ENCODE measurements at regions not wholly inside any gene's neighbourhood (a gene's known extent, or its start where the extent isn't known, plus 50 kb on each side); places are given as distances from the start of the nearest gene placed in this dataset.
"Not testable (repeated sequence)": the region's sequence is repeated elsewhere in the genome, so short reads cannot be mapped to it uniquely, and the experiment has no call there.

- Histone ChIP-seq H3K36me3 (ENCODE audit: control insufficient read depth, insufficient read depth, low read length) (no peaks in the 10 kb centered on the region), H3K27ac (ENCODE audit: low read depth, low read length) (no peak overlapping the region), H3K4me3 (ENCODE audit: low read length) (no peak overlapping the region), H3K9ac (ENCODE audit: low read length) (no peak overlapping the region), H3K27me3 (ENCODE audit: control insufficient read depth, insufficient read depth, low read length) (no peaks in the 10 kb centered on the region), H3K4me1 (ENCODE audit: control insufficient read depth, insufficient read depth, low read length) (no peaks in the 10 kb centered on the region)
Measured at GRCh38 chr15:87681104-87681503, 575.4 kb downstream of the NTRK3 start.

- no peaks in the 10 kb centered on the region for H3K27me3 ChIP-seq (ENCODE audit: control insufficient read depth, insufficient read depth, low read length)
- H3K27ac ChIP-seq (ENCODE audit: low read depth, low read length) = no peak overlapping the region
- no peak overlapping the region for H3K9ac ChIP-seq (ENCODE audit: low read length)
- H3K4me3 ChIP-seq (ENCODE audit: low read length) = no peak overlapping the region
- no peaks in the 10 kb centered on the region for H3K36me3 ChIP-seq (ENCODE audit: control insufficient read depth, insufficient read depth, low read length)
- H3K4me1 ChIP-seq (ENCODE audit: control insufficient read depth, insufficient read depth, low read length) = no peaks in the 10 kb centered on the region
Measured at GRCh38 chr15:87680208-87680607, 576.3 kb downstream of the NTRK3 start.

GRCh38 chr15:87675271-87675670, 581.3 kb downstream of the NTRK3 start:
- H3K4me3 ChIP-seq (ENCODE audit: low read length) = no peak overlapping the region
- H3K36me3 ChIP-seq (ENCODE audit: control insufficient read depth, insufficient read depth, low read length) = no peaks in the 10 kb centered on the region
- no peaks in the 10 kb centered on the region for H3K27me3 ChIP-seq (ENCODE audit: control insufficient read depth, insufficient read depth, low read length)
- no peak overlapping the region for H3K27ac ChIP-seq (ENCODE audit: low read depth, low read length)
- H3K4me1 ChIP-seq (ENCODE audit: control insufficient read depth, insufficient read depth, low read length) = no peaks in the 10 kb centered on the region
- no peak overlapping the region for H3K9ac ChIP-seq (ENCODE audit: low read length)

- H3K4me3 ChIP-seq (ENCODE audit: low read length) = no peak overlapping the region
- no peak overlapping the region for H3K9ac ChIP-seq (ENCODE audit: low read length)
- no peak overlapping the region for H3K27ac ChIP-seq (ENCODE audit: low read depth, low read length)
- no peaks in the 10 kb centered on the region for H3K27me3 ChIP-seq (ENCODE audit: control insufficient read depth, insufficient read depth, low read length)
- H3K4me1 ChIP-seq (ENCODE audit: control insufficient read depth, insufficient read depth, low read length) = no peaks in the 10 kb centered on the region
- no peaks in the 10 kb centered on the region for H3K36me3 ChIP-seq (ENCODE audit: control insufficient read depth, insufficient read depth, low read length)
Measured at GRCh38 chr15:87672309-87673288, 583.9 kb downstream of the NTRK3 start.

- Histone ChIP-seq H3K4me1 (ENCODE audit: control insufficient read depth, insufficient read depth, low read length) (no peaks in the 10 kb centered on the region), H3K27me3 (ENCODE audit: control insufficient read depth, insufficient read depth, low read length) (no peaks in the 10 kb centered on the region), H3K36me3 (ENCODE audit: control insufficient read depth, insufficient read depth, low read length) (no peaks in the 10 kb centered on the region), H3K27ac (ENCODE audit: low read depth, low read length) (no peak overlapping the region), H3K9ac (ENCODE audit: low read length) (no peak overlapping the region), H3K4me3 (ENCODE audit: low read length) (no peak overlapping the region)
Measured at GRCh38 chr15:87671289-87671688, 585.2 kb downstream of the NTRK3 start.

GRCh38 chr15:87669846-87670245, 586.7 kb downstream of the NTRK3 start:
- Histone ChIP-seq H3K27ac (ENCODE audit: low read depth, low read length) (no peak overlapping the region), H3K36me3 (ENCODE audit: control insufficient read depth, insufficient read depth, low read length) (no peaks in the 10 kb centered on the region), H3K27me3 (ENCODE audit: control insufficient read depth, insufficient read depth, low read length) (no peaks in the 10 kb centered on the region), H3K9ac (ENCODE audit: low read length) (no peak overlapping the region), H3K4me1 (ENCODE audit: control insufficient read depth, insufficient read depth, low read length) (no peaks in the 10 kb centered on the region), H3K4me3 (ENCODE audit: low read length) (no peak overlapping the region)

- not testable (repeated sequence) for H3K9ac ChIP-seq (ENCODE audit: low read length); H3K27me3 ChIP-seq (ENCODE audit: control insufficient read depth, insufficient read depth, low read length); H3K27ac ChIP-seq (ENCODE audit: low read depth, low read length); H3K4me1 ChIP-seq (ENCODE audit: control insufficient read depth, insufficient read depth, low read length); H3K4me3 ChIP-seq (ENCODE audit: low read length); H3K36me3 ChIP-seq (ENCODE audit: control insufficient read depth, insufficient read depth, low read length)
Measured at GRCh38 chr15:87668768-87669564, 587.6 kb downstream of the NTRK3 start.

- Histone ChIP-seq H3K4me1 (ENCODE audit: control insufficient read depth, insufficient read depth, low read length) (no peaks in the 10 kb centered on the region), H3K4me3 (ENCODE audit: low read length) (no peak overlapping the region), H3K36me3 (ENCODE audit: control insufficient read depth, insufficient read depth, low read length) (no peaks in the 10 kb centered on the region), H3K27ac (ENCODE audit: low read depth, low read length) (no peak overlapping the region), H3K27me3 (ENCODE audit: control insufficient read depth, insufficient read depth, low read length) (no peaks in the 10 kb centered on the region), H3K9ac (ENCODE audit: low read length) (no peak overlapping the region)
Measured at GRCh38 chr15:87667643-87668042, 588.9 kb downstream of the NTRK3 start.

GRCh38 chr15:87662575-87662974, 594.0 kb downstream of the NTRK3 start:
- Histone ChIP-seq H3K36me3 (ENCODE audit: control insufficient read depth, insufficient read depth, low read length) (no peaks in the 10 kb centered on the region), H3K4me3 (ENCODE audit: low read length) (no peak overlapping the region), H3K4me1 (ENCODE audit: control insufficient read depth, insufficient read depth, low read length) (no peaks in the 10 kb centered on the region), H3K9ac (ENCODE audit: low read length) (no peak overlapping the region), H3K27me3 (ENCODE audit: control insufficient read depth, insufficient read depth, low read length) (no peaks in the 10 kb centered on the region), H3K27ac (ENCODE audit: low read depth, low read length) (no peak overlapping the region)

GRCh38 chr15:87661454-87662355, 594.8 kb downstream of the NTRK3 start:
- Histone ChIP-seq H3K27ac (ENCODE audit: low read depth, low read length) (no peak overlapping the region), H3K9ac (ENCODE audit: low read length) (no peak overlapping the region), H3K27me3 (ENCODE audit: control insufficient read depth, insufficient read depth, low read length) (no peaks in the 10 kb centered on the region), H3K36me3 (ENCODE audit: control insufficient read depth, insufficient read depth, low read length) (no peaks in the 10 kb centered on the region), H3K4me3 (ENCODE audit: low read length) (no peak overlapping the region), H3K4me1 (ENCODE audit: control insufficient read depth, insufficient read depth, low read length) (no peaks in the 10 kb centered on the region)

- Histone ChIP-seq H3K27ac (ENCODE audit: low read depth, low read length) (no peak overlapping the region), H3K27me3 (ENCODE audit: control insufficient read depth, insufficient read depth, low read length) (no peaks in the 10 kb centered on the region), H3K4me1 (ENCODE audit: control insufficient read depth, insufficient read depth, low read length) (no peaks in the 10 kb centered on the region), H3K36me3 (ENCODE audit: control insufficient read depth, insufficient read depth, low read length) (no peaks in the 10 kb centered on the region), H3K4me3 (ENCODE audit: low read length) (no peak overlapping the region), H3K9ac (ENCODE audit: low read length) (no peak overlapping the region)
Measured at GRCh38 chr15:87660251-87661129, 596.0 kb downstream of the NTRK3 start.
